Inflammatory macrophage (primary cell): ENCODE measurements at regions not wholly inside any gene's neighbourhood (a gene's known extent, or its start where the extent isn't known, plus 50 kb on each side); places are given as distances from the start of the nearest gene placed in this dataset.
"Not testable (repeated sequence)": the region's sequence is repeated elsewhere in the genome, so short reads cannot be mapped to it uniquely, and the experiment has no call there.

Experiments used
- DNase-seq, 2 donors: peaks; one replicate each; pipeline ENCODE4 v3.0.0-alpha.2; 2020 to 2022

DNA sequence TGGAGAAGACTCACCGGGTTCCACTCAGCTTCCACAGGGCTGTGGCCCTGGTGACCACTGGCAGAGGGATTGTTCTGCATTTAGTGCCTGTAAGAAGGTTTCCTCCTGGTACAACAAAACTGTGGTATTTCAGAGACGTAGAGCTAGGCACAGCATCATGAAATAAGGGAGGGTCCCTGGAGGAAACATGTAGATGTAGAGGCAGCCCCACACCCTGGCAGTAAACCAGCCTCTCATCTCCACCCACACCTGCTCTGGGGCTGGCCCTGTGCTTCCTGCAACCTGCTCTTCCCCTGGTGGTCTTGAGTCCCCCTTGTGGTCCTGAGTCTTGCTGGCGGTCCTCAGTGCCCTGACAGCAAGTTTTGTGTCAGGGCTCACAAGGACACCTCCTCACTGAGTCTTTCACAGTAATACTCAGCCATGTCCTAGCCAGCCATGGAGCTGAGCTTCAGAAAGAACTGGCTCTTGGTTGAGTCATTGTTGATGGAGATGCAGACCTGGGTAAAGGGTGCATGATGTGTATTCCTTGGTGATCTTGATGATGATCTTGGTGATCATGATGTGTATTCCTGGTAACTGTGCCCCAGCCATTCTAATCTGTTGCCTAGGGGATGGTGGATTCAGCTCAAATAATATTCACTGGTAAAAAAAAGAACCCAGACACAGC, 121.8 kb downstream of the OR4M2 start:
- not testable (repeated sequence) for DNase-seq

DNA sequence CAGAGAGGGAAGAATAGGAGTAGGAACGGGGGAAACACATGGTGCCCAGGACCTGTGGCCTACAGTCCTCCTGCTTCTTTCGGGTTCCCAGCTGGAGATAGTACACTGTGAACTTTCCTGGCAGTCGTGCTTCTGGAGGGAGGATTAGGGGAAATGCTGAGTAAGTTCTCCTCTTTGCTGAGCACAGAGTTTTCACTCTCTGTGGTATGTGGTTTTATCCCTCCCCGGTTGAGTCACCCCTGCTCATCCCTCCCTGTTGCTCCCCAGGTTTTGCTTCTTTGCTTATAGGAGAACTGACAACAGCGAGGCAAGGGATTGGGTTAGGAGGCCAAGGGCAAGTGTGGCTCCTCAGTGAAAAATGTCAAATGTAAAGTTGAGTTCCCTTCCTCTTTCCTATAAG, 122.9 kb downstream of the OR4M2 start:
- DNase-seq, result not testable (repeated sequence)

- not testable (repeated sequence) for DNase-seq
These were observed 128.8 kb downstream of the OR4M2 start for GRCh38 chr15:22209086-22209485.

- not testable (repeated sequence) for DNase-seq
These were observed 142.3 kb downstream of the OR4M2 start for GRCh38 chr15:22222596-22222995.

- no peak for DNase-seq
These were observed 143.9 kb downstream of the OR4M2 start for GRCh38 chr15:22224241-22224671.

DNA sequence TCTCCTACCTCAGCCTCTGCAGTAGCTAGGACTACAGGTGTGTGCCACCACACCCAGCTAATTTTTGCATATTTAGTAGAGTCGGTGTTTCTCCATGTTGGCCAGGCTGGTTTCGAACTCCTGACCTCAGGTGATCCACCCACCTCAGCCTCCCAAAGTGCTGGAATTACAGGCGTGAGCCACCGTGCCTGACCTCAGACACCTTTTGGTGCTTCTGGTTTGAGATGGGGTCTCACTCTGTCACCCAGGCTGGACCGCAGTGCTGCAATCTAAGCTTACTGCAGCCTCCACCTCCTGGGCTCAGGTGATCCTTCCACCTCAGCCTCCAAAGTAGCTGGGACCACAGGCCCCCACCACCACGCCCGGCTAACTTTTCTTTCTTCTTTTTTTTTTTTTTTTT, 144.6 kb downstream of the OR4M2 start:
- not testable (repeated sequence) for DNase-seq

DNA sequence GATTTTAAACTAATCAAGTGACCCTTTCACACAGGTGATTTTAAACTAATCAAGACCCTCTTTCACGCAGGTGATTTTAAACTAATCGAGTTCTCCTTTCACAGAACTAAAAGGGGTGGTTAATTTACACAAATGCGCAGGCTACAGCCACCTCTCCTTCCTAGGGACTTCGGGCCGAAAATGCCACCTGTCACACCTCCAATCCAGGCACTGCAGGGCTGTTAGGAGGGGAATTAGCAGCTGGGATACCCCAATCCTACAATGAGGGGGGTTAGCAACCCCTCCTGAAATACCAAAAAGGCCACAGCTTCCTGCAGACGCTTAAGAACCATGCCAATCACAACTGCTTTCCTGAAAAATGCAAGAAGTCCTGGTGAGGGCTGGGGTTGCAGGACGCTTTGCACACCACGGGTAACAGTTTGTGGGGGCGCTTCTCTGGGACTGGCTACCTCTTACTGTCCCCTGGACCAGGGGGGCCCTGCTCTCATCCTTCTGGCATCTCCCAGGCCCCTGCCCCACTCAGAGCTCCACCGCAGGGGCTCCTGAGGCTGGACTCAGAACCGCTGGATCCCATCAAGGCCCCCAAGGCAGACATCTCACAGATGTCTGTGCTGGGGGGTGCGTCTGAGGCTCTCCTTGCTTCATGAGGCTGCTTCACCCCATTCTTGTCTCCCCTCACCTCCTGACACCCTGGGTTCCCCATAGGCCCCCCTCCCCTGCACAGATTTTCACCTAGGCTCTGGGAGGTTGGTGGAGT, 145.9 kb downstream of the OR4M2 start:
- no peak for DNase-seq

DNA sequence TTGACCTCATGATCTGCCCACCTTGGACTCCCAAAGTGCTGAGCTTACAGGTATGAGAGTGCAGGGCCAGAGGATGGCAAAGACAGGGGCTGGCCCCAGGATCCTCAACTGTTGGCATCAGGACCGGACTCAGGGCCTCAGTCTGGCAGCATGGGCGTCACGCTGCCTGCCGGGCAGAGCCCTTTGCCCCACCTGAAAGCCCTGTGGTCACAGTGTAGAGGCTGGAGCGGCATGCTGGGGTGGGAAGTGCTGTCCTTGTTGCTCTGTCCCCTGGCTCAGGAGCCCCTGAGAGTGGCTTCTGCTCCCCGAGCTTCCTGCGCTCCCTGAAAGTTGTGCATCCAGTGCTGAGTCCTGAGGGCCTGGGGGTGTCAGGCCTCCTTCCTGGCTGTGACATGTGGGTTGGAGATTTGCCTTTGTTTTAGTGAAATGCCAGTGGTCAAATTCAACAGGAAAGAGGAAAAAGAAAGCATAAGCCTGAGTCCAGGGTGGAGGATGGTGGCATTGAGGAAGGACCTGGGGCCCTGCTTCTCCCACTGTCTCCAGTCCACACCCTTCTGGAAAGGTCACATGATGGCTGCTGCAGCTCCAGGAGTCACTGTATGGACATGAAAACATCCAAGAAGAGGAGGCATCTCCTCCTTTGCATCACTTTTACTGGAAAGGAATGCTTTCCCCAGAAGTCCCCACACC, 147.2 kb downstream of the OR4M2 start:
- no peak for DNase-seq

DNA sequence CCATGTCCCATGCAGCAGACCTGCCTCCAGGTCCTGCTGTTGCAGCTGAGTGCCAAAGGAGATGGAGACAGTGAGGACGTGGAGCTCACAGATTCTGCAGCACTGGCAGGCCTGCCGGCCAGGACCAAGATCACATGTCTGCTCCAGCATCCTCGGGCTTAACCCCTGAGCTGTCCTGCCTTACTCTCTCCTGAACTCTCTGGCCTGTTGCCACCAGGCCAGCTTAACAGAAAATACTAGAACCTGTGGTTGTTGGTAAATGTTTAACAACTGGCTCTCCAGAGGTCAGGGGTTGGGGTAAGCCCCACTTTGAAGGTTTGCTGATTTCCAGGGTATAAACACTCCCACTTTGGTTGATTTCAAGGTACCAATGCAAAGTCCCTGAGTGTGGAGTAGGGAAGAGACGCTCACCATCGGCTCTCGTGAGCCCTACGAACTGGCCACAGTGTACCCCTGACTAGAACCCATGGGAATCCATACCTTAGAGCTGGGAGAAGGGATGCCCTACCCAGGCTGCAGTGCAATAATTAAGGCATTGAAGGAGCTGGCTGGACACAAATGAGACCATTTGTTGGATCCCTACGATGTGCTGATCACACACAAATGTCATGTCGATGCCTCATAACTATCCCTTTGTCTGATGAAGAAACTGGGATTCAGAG, 147.9 kb downstream of the OR4M2 start:
- DNase-seq, result no peak

- no peak for DNase-seq
These were observed 149.9 kb downstream of the OR4M2 start for GRCh38 chr15:22229990-22230819.

DNA sequence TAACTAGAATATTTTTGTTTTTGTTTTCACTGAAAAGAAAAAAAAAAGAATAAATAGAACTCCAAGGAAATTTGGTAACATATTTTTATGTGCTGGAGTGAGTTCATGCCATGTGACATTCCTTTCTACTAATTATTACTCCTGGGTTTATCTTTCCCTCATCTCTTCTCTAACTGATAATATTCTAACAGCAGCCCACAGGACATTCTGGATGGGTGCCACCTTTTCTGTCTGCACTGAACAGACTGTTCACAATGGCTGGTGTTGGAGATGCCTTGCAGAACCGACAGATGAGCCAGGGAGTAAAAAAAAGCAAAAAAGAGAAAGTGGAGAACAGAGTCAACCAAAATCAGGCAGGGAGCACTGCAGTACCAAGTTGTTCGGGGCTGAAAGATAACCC, 151.3 kb downstream of the OR4M2 start:
- DNase-seq, result no peak

- no peak for DNase-seq
These were observed 152.3 kb downstream of the OR4M2 start for GRCh38 chr15:22232675-22233074.

- DNase-seq, result not testable (repeated sequence)
These were observed 155.1 kb downstream of the OR4M2 start for GRCh38 chr15:22235261-22235930.

DNA sequence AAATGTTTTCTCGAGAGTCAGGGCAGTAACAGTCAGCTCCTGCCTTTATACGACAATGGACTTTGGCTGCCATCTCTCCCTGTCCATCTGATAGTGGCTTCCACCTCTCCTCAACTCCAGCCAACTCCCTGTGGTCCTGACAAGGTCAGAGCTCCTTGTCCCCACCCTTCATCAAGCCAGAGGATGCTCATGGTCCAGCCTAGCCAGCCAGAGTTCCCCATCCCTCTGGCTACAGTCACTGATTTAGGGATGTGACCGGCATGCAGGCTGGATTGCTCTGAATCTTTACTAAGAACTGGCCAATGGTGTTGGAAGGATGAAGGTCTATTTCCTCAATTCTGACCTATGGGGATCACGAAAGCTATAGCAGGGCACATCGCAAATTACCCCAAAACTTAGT, 156.1 kb downstream of the OR4M2 start:
- no peak for DNase-seq

- DNase-seq, result no peak
These were observed 157.6 kb downstream of the OR4M2 start for GRCh38 chr15:22237891-22238275.

DNA sequence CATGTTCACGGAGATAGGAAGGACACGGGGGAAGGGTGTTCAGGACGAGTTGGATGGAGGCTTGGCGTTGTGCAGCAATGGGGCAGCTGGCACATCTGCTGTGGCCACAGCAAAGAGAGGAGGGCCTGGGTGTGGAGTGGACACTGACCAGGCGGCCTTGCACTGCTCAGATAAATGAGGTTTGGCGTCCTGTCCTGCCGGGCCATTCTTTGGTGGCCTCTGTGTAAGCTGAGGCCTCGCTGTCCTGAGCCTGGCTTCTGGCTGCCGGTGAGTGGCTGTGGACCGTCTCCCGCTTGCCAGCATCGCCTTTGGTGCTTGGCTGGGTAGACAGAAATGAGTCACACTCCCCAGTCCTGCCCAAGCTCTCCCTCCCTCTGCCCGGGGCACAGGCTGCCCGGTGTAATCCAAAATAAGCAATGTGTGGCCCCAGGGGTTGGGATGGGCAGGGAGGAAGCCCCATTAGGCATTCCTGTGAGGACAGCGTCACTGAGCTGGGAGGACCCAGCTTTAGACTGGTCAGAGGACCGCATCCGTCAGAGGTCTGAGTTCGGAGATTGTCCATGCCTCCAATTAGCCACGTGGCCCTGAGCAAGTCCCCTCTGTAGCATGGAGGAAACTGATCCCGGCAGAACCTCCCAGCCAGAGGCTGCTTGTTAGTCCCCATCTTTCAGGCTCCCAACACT, 158.1 kb downstream of the OR4M2 start:
- not testable (repeated sequence) for DNase-seq

- DNase-seq, result not testable (repeated sequence)
These were observed 158.9 kb downstream of the OR4M2 start for GRCh38 chr15:22238959-22239805.

GRCh38 chr15:22239806-22240180, 159.5 kb downstream of the OR4M2 start:
- no peak for DNase-seq

DNA sequence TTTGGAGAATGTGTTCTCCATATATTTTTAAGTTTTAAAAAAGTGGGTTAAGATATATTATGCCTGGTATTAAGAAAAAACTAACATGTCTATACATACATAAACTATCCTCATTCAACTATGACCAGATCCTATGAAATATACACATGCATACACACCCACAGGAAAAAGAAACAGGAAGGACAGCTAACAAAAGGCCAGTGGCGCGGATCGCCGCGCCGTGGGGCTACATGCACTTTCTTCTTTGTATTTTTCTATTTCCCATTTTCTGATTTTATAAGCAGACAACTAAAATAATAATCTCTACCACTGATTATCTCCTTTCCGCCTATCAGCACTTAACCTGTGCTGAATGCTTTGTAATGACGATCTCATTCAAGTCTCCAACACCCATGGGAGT, 160.1 kb downstream of the OR4M2 start:
- DNase-seq, result peak in 1 of 2 donors; percentile 34

GRCh38 chr15:22240986-22241385, 160.7 kb downstream of the OR4M2 start:
- no peak for DNase-seq
